Gastroesophageal sphincter (tissue), 4 donors: ENCODE measurements at regions not wholly inside any gene's neighbourhood (a gene's known extent, or its start where the extent isn't known, plus 50 kb on each side); places are given as distances from the start of the nearest gene placed in this dataset.

Experiments used
- ATAC-seq: fragments of 150-250 bp; one replicate; pipeline ENCODE4 v1.9.1; 2016; ENCODE audit warnings: mild to moderate bottlenecking, moderate library complexity
- H3K27ac ChIP-seq, 4 donors: fragments of 200-600 bp; sonication (generic) in 3 of 4; 1 replicate in 3 of 4; 2 replicates in 1 of 4; pipeline ENCODE4 v1.5.1; 2016 to 2019
- H3K27me3 ChIP-seq: fragments of 200-600 bp; sonication (generic); one replicate; pipeline ENCODE4 v1.5.1; 2019
- H3K36me3 ChIP-seq, 2 donors: fragments of 200-600 bp; sonication (generic); one replicate each; pipeline ENCODE4 v1.5.1; 2019; ENCODE audit warnings: control low read depth in 1 of 2
- H3K4me1 ChIP-seq, 3 donors: fragments of 200-600 bp; sonication (generic); 1 replicate in 2 of 3; 2 replicates in 1 of 3; pipeline ENCODE4 v1.5.1; 2016 to 2019; ENCODE audit warnings: control low read depth in 2 of 3
- H3K4me3 ChIP-seq, 2 donors: fragments of 200-600 bp; sonication (generic); one replicate each; pipeline ENCODE4 v1.5.1; 2019; ENCODE audit warnings: mild to moderate bottlenecking in 1 of 2, moderate library complexity in 1 of 2
- H3K9me3 ChIP-seq, 3 donors: fragments of 200-600 bp; sonication (generic); one replicate each; pipeline ENCODE4 v1.5.1; 2017 to 2019; ENCODE audit warnings: control low read depth in 2 of 3
- CTCF ChIP-seq, 4 experiments: fragments of 200-600 bp in 2 of 4; fragments of 450-650 bp in 2 of 4; sonication (generic) in 1 of 4; IDR thresholded peaks; one replicate each; pipeline ENCODE4 v1.5.1; 2017 to 2019; ENCODE audit warnings: antibody characterized with exemption in 4 of 4, mild to moderate bottlenecking in 2 of 4, moderate library complexity in 2 of 4
- EP300 ChIP-seq: sonication (generic); formaldehyde crosslinking; IDR thresholded peaks from one replicate; pipeline ENCODE4 v1.6.1; 2017; ENCODE audit warnings: antibody characterized with exemption, mild to moderate bottlenecking
- POLR2A ChIP-seq, 2 donors: fragments of 450-650 bp; IDR thresholded peaks; one replicate each; pipeline ENCODE4 v1.6.1; 2017; ENCODE audit warnings: antibody characterized with exemption in 2 of 2, mild to moderate bottlenecking in 2 of 2, moderate library complexity in 1 of 2
- POLR2AphosphoS5 ChIP-seq: sonication (generic); formaldehyde crosslinking; IDR thresholded peaks from one replicate; pipeline ENCODE4 v1.6.1; 2017; ENCODE audit warnings: antibody characterized with exemption
- WGBS, 2 donors: methylation state at CpG; one replicate each; pipeline ENCODE4 v1.1.5; 2018; ENCODE audit warnings: low coverage in 1 of 2; 5-methylcytosine and 5-hydroxymethylcytosine counted together

GRCh38 chr6:8705435-8706020 lies 270.2 kb upstream of the SLC35B3 start:
- ATAC-seq = no peak
- WGBS, 2 donors = 0 to 20% methylated on average over 1 of the region's 2 CpGs
- no peak overlapping the region for H3K4me3 ChIP-seq
- TF ChIP-seq POLR2AphosphoS5 (no peak), EP300 (no peak), POLR2A (IDR thresholded peaks at IDR 0.05) (no peak), CTCF (IDR thresholded peaks at IDR 0.05) (no peak)
- no peaks in the 10 kb centered on the region for H3K9me3 ChIP-seq
- peaks cover 0 to 8% (median 0%) of the 10 kb centered on the region in 3 donors for H3K4me1 ChIP-seq
- no peak overlapping the region for H3K27ac ChIP-seq
- no peaks in the 10 kb centered on the region for H3K36me3 ChIP-seq
- no peaks in the 10 kb centered on the region for H3K27me3 ChIP-seq

DNA sequence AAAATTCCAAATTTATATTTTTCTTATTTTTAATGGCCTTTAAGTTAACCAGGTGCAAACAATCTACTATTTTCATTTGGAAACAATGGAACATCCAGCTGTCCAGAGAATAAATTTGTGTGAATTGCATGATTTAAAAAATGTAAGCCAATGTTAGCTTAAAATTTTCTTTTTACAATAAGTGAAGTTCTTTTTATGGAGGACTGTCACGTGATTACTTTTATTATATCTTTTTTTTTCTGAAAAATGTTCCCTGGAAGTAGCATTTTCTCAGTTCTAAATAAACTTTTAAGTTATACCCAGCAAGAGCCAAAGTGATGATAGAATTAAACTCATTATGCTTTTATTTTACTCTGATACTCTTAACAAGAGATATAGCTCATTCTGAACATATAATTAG lies 267.7 kb upstream of the SLC35B3 start:
- peaks cover 0 to 4% (median 0%) of the 10 kb centered on the region in 3 donors for H3K4me1 ChIP-seq
- TF ChIP-seq CTCF (IDR thresholded peaks at IDR 0.05) (no peak), EP300 (no peak), POLR2AphosphoS5 (no peak), POLR2A (IDR thresholded peaks at IDR 0.05) (no peak)
- H3K36me3 ChIP-seq = no peaks in the 10 kb centered on the region
- H3K27ac ChIP-seq = no peak overlapping the region
- WGBS, 2 donors = 73 to 86% methylated on average over 1 of the region's 1 CpG
- ATAC-seq = no peak
- H3K4me3 ChIP-seq = no peak overlapping the region
- H3K27me3 ChIP-seq = no peaks in the 10 kb centered on the region
- H3K9me3 ChIP-seq = no peaks in the 10 kb centered on the region

- ATAC-seq = no peak
- Histone ChIP-seq H3K36me3 (no peaks in the 10 kb centered on the region), H3K27me3 (no peaks in the 10 kb centered on the region), H3K4me3 (no peak overlapping the region), H3K4me1 (no peaks in the 10 kb centered on the region), H3K9me3 (peaks cover 0 to 4% (median 0%) of the 10 kb centered on the region in 3 donors), H3K27ac (no peak overlapping the region)
- TF ChIP-seq EP300 = no peak
- no peak for TF ChIP-seq CTCF (IDR thresholded peaks at IDR 0.05)
- no peak for TF ChIP-seq POLR2A (IDR thresholded peaks at IDR 0.05)
- TF ChIP-seq POLR2AphosphoS5 = no peak
- 40 to 53% methylated on average over 1 of the region's 1 CpG for WGBS, 2 donors
Observed at GRCh38 chr6:8688821-8689220, 253.5 kb upstream of the SLC35B3 start.

- no peak for ATAC-seq
- no peak for TF ChIP-seq POLR2AphosphoS5
- TF ChIP-seq POLR2A (IDR thresholded peaks at IDR 0.05) = no peak
- WGBS, 2 donors = 79 to 89% methylated on average over 3 of the region's 3 CpGs
- Histone ChIP-seq H3K9me3 (no peaks in the 10 kb centered on the region), H3K4me1 (no peaks in the 10 kb centered on the region), H3K27me3 (no peaks in the 10 kb centered on the region), H3K36me3 (no peaks in the 10 kb centered on the region), H3K4me3 (no peak overlapping the region), H3K27ac (no peak overlapping the region)
Observed at GRCh38 chr6:8686077-8686476, 250.7 kb upstream of the SLC35B3 start.

- ATAC-seq = no peak
- Histone ChIP-seq H3K27ac (no peak overlapping the region), H3K4me1 (no peaks in the 10 kb centered on the region), H3K36me3 (no peaks in the 10 kb centered on the region), H3K27me3 (no peaks in the 10 kb centered on the region), H3K9me3 (no peaks in the 10 kb centered on the region), H3K4me3 (no peak overlapping the region)
- no peak for TF ChIP-seq EP300
- no peak for TF ChIP-seq POLR2AphosphoS5
- no peak for TF ChIP-seq CTCF (IDR thresholded peaks at IDR 0.05)
- TF ChIP-seq POLR2A (IDR thresholded peaks at IDR 0.05) = no peak
- 93 to 100% methylated on average over 1 of the region's 1 CpG for WGBS, 2 donors
Observed at GRCh38 chr6:8683204-8683603, 247.9 kb upstream of the SLC35B3 start.
